HG02571 (cell line): ENCODE measurements at regions not wholly inside any gene's neighbourhood (a gene's known extent, or its start where the extent isn't known, plus 50 kb on each side); places are given as distances from the start of the nearest gene placed in this dataset.

Experiments used
- ATAC-seq: cut with Tn5 transposase; IDR thresholded peaks from one replicate; pipeline ENCODE4 v1.9.1; 2021; ENCODE audit warnings: mild to moderate bottlenecking, moderate library complexity; ENCODE audit not compliant: unreplicated experiment

GRCh38 chr7:136551618-136552017, 316.8 kb upstream of the CHRM2 start:
- ATAC-seq = no peak

GRCh38 chr7:136549756-136550155, 318.7 kb upstream of the CHRM2 start:
- ATAC-seq = no peak

- ATAC-seq = no peak
These were observed 334.7 kb upstream of the CHRM2 start for GRCh38 chr7:136533732-136534131.

- no peak for ATAC-seq
These were observed 337.6 kb upstream of the CHRM2 start for GRCh38 chr7:136530831-136531230.

GRCh38 chr7:136528329-136528728, 340.1 kb upstream of the CHRM2 start:
- no peak for ATAC-seq

- no peak for ATAC-seq
These were observed 340.9 kb upstream of the CHRM2 start for GRCh38 chr7:136527554-136527953.

- ATAC-seq = no peak
These were observed 341.9 kb upstream of the CHRM2 start for GRCh38 chr7:136526408-136527105.

GRCh38 chr7:136523571-136523970, 344.9 kb upstream of the CHRM2 start:
- ATAC-seq = no peak

GRCh38 chr7:136517971-136518370, 350.5 kb upstream of the CHRM2 start:
- ATAC-seq = no peak

GRCh38 chr7:136514776-136515175, 353.7 kb upstream of the CHRM2 start:
- no peak for ATAC-seq

GRCh38 chr7:136513744-136514143, 354.7 kb upstream of the CHRM2 start:
- ATAC-seq = no peak

- ATAC-seq = no peak
These were observed 359.0 kb upstream of the CHRM2 start for GRCh38 chr7:136509466-136509865.

- ATAC-seq = no peak
These were observed 366.3 kb upstream of the CHRM2 start for GRCh38 chr7:136502162-136502561.

GRCh38 chr7:136501151-136501550, 367.3 kb upstream of the CHRM2 start:
- ATAC-seq = no peak

GRCh38 chr7:136496551-136496950, 371.9 kb upstream of the CHRM2 start:
- ATAC-seq = no peak

- no peak for ATAC-seq
These were observed 373.4 kb upstream of the CHRM2 start for GRCh38 chr7:136495081-136495480.

- no peak for ATAC-seq
These were observed 376.1 kb upstream of the CHRM2 start for GRCh38 chr7:136492366-136492765.

- ATAC-seq = no peak
These were observed 378.6 kb upstream of the CHRM2 start for GRCh38 chr7:136489808-136490207.

GRCh38 chr7:136480901-136481300, 387.6 kb upstream of the CHRM2 start:
- no peak for ATAC-seq

GRCh38 chr7:136479922-136480321, 388.5 kb upstream of the CHRM2 start:
- ATAC-seq = no peak

- no peak for ATAC-seq
These were observed 398.3 kb upstream of the CHRM2 start for GRCh38 chr7:136470179-136470578.

- ATAC-seq = no peak
These were observed 415.5 kb upstream of the CHRM2 start for GRCh38 chr7:136452949-136453348.

GRCh38 chr7:136446751-136447150, 421.7 kb upstream of the CHRM2 start:
- no peak for ATAC-seq
